ENCODE measurements at regions not wholly inside any gene's neighbourhood (a gene's known extent, or its start where the extent isn't known, plus 50 kb on each side); places are given as distances from the start of the nearest gene placed in this dataset.
"Not testable (repeated sequence)": the region's sequence is repeated elsewhere in the genome, so short reads cannot be mapped to it uniquely, and the experiment has no call there.

- DNase-seq = no peak
These were observed 215.6 kb downstream of the LIG4 start for GRCh38 chr13:107999751-108000150.

DNA sequence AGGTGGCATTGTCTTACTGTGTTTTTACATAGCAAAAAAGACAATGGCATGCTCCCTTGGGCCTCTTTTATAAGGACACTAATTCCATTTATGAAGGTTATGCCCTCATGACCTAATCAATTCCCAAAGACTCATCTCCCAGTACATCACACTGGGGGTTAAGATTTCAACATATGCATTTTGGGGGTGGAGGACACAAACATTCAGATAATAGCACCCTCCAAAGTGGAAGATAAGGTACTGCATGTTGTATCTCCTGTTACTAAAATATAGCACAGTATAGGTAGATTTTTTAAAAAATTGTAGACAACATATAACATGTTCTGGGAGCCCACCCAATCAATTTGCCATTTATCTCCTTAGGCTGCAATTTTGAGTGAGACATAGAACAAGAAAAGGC lies 221.2 kb downstream of the LIG4 start:
- no peak for DNase-seq

GRCh38 chr13:107993239-107993949 lies 221.9 kb downstream of the LIG4 start:
- no peak for DNase-seq

GRCh38 chr13:107992542-107992941 lies 222.8 kb downstream of the LIG4 start:
- DNase-seq = no peak

- no peak for DNase-seq
These were observed 238.2 kb downstream of the LIG4 start for GRCh38 chr13:107977071-107977574.

DNA sequence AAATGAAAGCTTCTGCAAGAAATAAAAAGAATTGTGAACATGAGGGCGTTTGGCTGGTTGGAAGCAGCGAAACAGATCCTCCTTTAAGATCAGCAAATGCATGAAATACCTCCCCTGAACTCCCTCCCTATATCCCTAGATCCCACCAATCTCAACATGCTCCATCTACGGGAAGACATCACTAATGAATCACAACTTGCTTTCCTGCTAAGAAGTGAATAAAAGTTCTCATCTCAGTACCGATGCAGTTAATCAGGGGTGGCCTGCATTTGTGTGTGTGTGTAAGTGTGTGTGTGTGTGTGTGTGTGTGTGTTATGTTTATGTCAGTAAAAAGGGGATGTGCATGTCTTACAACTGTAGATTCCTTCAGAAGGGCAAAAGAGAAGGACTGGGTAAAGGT lies 238.7 kb downstream of the LIG4 start:
- DNase-seq = no peak

GRCh38 chr13:107974409-107974808 lies 240.9 kb downstream of the LIG4 start:
- no peak for DNase-seq

DNA sequence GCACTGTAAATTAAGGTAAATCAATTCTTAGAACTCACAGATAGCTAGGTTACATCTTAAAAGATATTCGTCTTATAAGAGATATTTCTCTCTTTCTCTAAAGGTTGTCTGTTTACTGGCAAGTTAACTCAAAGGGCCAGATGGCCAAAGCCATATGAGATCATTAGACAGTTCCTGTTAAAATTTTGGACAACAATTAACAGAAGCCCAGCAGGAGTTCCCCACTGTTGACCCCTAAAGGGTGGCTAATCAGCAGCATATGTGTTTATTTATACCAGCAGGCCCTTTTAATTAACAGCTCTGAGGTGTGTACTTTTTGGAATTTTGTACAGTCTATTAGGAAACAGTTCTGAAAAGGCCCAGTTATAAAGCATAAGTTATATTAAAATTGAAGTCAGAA lies 245.8 kb downstream of the LIG4 start:
- no peak for DNase-seq

GRCh38 chr13:107968470-107968869 lies 246.9 kb downstream of the LIG4 start:
- DNase-seq = no peak

GRCh38 chr13:107964395-107964794 lies 250.9 kb downstream of the LIG4 start:
- no peak for DNase-seq

- no peak for DNase-seq
These were observed 253.3 kb downstream of the LIG4 start for GRCh38 chr13:107961849-107962608.

DNA sequence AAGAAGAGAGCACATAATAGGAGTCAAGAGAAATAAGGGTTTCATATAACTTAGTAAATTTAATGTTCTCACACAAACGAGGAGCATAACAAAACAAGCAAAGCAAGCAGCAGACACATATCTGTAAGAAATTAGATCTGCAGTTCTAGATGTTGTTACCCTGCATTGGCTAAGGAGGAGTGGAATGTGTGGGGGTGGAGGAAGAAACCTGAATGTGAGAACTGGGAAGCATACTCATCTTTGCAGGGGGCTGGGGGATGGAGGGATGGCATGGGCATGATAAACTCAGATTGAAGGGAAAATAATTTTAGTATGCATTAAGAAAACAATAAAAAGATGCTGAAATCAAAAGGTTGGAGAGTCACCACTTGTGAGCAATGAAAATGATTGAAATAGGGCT lies 255.0 kb downstream of the LIG4 start:
- DNase-seq = no peak

DNA sequence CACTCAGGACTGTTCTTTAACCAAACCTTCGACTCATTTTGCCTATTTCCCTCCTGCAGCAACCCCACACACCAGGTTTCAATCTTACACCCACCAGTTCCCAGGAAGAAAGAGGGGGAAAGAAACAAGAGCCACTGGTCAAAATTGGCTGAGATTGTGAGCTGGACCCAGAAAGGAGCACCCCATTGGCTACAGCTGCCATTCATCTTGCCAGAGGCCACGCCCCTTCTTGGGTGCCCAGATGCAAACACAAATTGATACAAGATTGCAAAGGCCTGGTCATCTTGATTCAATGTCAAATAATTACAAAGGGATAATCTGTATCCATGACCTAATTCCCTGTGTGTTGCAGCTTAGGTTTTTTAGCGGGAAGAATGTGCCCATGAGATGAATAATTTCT lies 258.4 kb downstream of the LIG4 start:
- no peak for DNase-seq

DNA sequence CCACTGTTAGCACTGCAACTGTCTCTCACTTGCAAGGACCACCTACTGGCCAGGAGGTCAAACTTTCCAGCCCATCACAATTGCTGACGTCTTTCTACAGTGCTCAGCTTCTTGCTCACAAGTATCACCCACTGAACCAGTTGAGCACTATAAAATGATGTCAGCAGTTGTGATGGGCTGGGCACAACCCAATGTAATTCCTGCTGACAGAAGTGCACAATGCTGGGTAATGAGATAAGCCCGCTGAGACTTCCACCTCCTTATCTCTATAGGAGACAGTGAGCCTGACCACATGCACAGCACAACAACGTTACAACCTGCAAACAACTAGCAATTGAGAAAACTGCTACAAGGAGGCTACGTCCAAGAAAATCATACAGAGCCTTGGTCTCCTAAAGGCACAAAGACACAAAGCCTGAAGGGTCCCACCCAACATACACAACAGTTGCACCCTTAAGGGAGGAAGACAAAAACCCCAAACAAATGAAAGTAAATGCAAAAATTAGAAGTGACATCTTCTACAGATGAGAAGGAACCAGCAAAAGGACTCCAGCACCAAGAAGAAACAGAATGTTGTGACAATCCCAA lies 273.2 kb downstream of the LIG4 start:
- DNase-seq = no peak

DNA sequence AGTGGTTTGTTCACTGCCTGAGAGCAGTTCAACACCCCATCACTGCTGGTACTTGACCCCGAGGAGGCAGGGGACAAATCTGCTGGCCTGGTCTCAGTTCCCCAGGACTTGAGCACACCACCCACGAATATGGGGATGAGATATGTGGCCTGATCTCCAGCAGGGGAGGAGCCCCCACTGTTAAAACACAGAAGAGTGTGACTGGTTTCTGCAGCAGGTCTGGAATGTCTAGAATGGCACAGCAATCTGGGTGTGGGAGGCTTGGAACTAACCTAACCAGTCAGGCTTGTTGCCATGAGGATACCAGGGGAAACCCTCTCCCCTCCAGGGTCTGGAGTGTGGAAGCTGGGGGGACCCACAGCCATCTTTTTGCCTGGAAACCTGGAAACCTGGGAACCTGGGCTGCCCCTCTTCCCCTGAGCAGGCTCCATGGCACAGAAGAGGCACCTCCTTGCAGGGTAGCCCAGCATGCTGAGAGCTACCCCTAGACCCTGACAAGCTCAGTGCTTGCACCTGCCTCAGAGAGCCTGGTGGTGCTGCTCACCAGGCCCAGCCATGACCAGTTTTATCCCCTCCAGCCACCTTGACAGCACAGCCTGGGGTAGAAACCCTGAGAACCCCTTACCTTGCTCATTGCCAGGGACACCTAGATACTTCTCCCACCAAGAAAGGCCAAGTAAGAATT lies 273.8 kb downstream of the LIG4 start:
- no peak for DNase-seq

- no peak for DNase-seq
These were observed 277.5 kb downstream of the LIG4 start for GRCh38 chr13:107937848-107938247.

DNA sequence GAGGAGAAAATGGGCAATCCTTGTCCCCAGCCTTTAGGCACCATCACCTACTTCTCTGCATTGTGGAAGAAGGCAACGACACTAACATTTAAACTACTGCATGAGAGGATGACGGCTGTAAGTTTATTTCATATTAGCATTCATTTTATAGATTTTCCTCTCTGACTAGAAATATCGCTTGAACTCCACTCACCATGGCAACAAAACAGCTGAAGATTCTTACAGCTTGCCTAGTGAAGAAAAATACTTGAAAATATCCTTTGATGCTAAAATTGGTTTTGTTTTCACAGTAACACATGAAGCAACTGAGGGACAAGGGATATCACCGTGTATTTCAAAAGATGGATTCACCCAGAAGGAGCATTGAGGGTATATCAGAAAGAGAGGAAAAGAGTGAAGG lies 284.3 kb downstream of the LIG4 start:
- DNase-seq = no peak

DNA sequence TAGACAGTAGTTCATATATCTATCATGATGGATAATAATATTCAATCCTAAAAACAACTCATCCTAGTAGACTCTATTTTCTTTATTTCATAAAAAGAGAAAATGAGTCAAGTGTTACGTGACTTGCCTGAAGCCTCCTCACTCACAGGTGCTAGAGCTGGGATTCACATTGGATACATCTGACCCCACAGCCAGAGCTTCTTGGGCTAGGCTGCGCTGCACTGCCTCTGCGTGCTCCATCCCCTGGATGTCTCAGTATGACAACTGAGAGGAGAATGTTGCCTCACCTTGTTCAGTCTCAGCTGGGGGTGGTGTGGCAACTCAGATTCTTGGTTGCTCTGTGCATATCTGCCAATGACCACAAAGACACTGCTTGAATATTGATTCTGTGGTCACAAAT lies 286.6 kb downstream of the LIG4 start:
- DNase-seq = no peak

GRCh38 chr13:107927557-107927956 lies 287.8 kb downstream of the LIG4 start:
- DNase-seq = no peak

GRCh38 chr13:107926515-107926914 lies 288.8 kb downstream of the LIG4 start:
- DNase-seq = not testable (repeated sequence)

GRCh38 chr13:107916902-107917301 lies 298.4 kb downstream of the LIG4 start:
- not testable (repeated sequence) for DNase-seq

DNA sequence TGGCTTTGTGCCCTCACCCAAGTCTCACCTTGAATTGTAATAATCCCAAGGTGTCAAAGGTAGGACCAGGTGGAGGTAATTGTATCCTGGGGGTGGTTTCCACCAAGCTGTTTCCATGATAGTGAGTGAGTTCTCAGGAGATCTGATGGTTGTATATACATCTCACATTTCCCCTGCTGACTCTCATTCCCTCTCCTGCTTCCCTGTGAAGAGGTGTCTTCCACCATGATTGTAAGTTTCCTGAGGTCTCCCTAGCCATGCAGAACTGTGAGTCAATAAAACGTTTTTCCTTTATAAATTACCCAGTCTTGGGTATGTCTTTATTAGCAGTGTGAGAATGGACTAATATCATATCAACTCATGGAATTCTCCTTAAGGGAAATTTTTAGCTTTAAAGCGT lies 302.6 kb downstream of the LIG4 start:
- no peak for DNase-seq

DNA sequence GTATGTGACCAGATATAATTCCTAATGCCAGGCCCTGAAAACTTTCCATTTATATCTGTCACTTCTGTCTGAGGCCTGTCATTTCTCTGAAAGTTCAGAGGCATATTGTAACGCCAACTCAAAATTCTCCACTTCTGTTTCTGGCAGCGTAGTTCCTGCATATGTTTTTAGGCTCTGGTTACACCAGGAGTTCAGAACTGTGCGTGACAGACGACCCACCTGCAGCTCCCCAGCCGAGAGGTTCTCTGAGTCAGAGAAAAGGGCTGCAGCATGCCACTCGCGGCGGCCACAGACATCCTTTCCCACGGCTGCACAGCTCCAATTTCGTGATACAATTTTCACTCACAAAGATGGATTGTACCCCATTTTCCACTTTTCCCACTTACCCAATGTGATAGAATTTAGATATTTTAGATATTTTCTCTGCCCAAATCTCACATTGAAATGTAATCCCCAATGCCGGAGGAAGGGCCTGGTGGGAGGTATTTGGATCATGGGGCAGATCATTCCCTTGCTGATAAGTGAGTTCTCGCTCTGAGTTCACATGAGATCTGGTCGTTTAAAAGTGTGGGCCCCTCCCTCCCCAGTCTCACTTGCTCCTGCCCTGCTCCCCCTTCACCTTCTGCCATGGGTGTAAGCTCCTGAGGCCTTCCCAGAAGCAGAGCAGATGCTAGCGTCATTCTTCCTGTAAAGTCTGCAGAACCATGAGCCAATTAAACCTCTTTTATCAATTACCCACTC lies 308.1 kb downstream of the LIG4 start:
- DNase-seq = no peak

Data from retina (tissue), 1 donor.